SU-DHL-6 (cell line): ENCODE measurements at regions not wholly inside any gene's neighbourhood (a gene's known extent, or its start where the extent isn't known, plus 50 kb on each side); places are given as distances from the start of the nearest gene placed in this dataset.

ENCODE experiments used
- H2AFZ ChIP-seq: fragments of 200-600 bp; sonication (generic); 2 replicates; pipeline ENCODE4 v1.6.1; 2014; ENCODE audit warnings: low read depth, mild to moderate bottlenecking, moderate library complexity, mixed read lengths, antibody characterized with exemption, low read length; ENCODE audit not compliant: severe bottlenecking
- H3F3A ChIP-seq: fragments of 200-600 bp; shearing (Covaris generic); 2 replicates; pipeline ENCODE4 v1.6.0; 2016; ENCODE audit warnings: antibody characterized with exemption, mild to moderate bottlenecking; ENCODE audit not compliant: insufficient read depth
- H3K27ac ChIP-seq: fragments of 200-600 bp; sonication (generic); 2 replicates; pipeline ENCODE4 v1.5.1; 2016; ENCODE audit warnings: low read depth, mild to moderate bottlenecking, low read length, moderate library complexity, mixed read lengths
- H3K27me3 ChIP-seq: fragments of 200-600 bp; sonication (generic), shearing (Covaris generic); 2 replicates; pipeline ENCODE4 v1.6.0; 2014; ENCODE audit warnings: mild to moderate bottlenecking, low read length
- H3K36me3 ChIP-seq: fragments of 200-600 bp; sonication (generic); 2 replicates; pipeline ENCODE4 v1.6.1; 2014; ENCODE audit warnings: mild to moderate bottlenecking, low read length, mixed read lengths
- H3K4me2 ChIP-seq: fragments of 300-600, 200-600 bp; shearing (Covaris generic), sonication (generic); 2 replicates; pipeline ENCODE4 v1.6.0; 2014; ENCODE audit warnings: low read length, low read depth, mild to moderate bottlenecking; ENCODE audit not compliant: poor library complexity, severe bottlenecking
- H3K4me3 ChIP-seq: fragments of 200-600 bp; sonication (generic); 2 replicates; pipeline ENCODE4 v1.5.1; 2014; ENCODE audit warnings: antibody characterized with exemption, low read length, mild to moderate bottlenecking, mixed read lengths; ENCODE audit not compliant: insufficient read depth, poor library complexity, severe bottlenecking
- H3K79me2 ChIP-seq: fragments of 200-600 bp; sonication (generic); 2 replicates; pipeline ENCODE4 v1.6.1; 2014; ENCODE audit warnings: mild to moderate bottlenecking, low read length, moderate library complexity; ENCODE audit not compliant: insufficient read depth
- H3K9ac ChIP-seq: fragments of 200-600 bp; sonication (generic); 2 replicates; pipeline ENCODE4 v1.7.0; 2014; ENCODE audit warnings: mild to moderate bottlenecking, low read length
- H3K9me2 ChIP-seq: fragments of 200-600 bp; sonication (generic); replicated peaks from 2 replicates; pipeline ENCODE4 v1.6.1; 2014; ENCODE audit warnings: low read length; ENCODE audit not compliant: insufficient read depth
- H3K9me3 ChIP-seq: fragments of 200-600 bp; sonication (generic); 2 replicates; pipeline ENCODE4 v1.6.1; 2014; ENCODE audit warnings: low read length, mixed read lengths; ENCODE audit not compliant: insufficient read depth
- H4K20me1 ChIP-seq: fragments of 200-600 bp; sonication (generic); 2 replicates; pipeline ENCODE4 v1.6.1; 2014; ENCODE audit warnings: low read depth, mild to moderate bottlenecking, antibody characterized with exemption, low read length, moderate library complexity, mixed read lengths
- CTCF ChIP-seq: fragments of 200-600 bp; sonication (generic); IDR thresholded peaks from one replicate; pipeline ENCODE4 v1.5.1; 2017; ENCODE audit warnings: antibody characterized with exemption, mild to moderate bottlenecking, low read length, moderate library complexity; ENCODE audit not compliant: insufficient read depth, poor library complexity, severe bottlenecking
- EZH2phosphoT487 ChIP-seq: fragments of 200-600 bp; sonication (generic), shearing (Covaris generic); conservative IDR thresholded peaks from 2 replicates; pipeline ENCODE4 v1.6.1; 2018; ENCODE audit warnings: mild to moderate bottlenecking, antibody characterized with exemption, low read length, moderate library complexity, mixed read lengths

GRCh38 chr7:25861601-25862260, 290.3 kb upstream of the NFE2L3 start:
- H3K27ac ChIP-seq, result peak overlapping the region; percentile 58
- H3K27me3 ChIP-seq, result no peaks in the 10 kb centered on the region
- no peaks in the 10 kb centered on the region for H4K20me1 ChIP-seq
- H3K4me3 ChIP-seq, result peak overlapping the region; percentile 63
- H3K9me2 ChIP-seq, result no peaks in the 10 kb centered on the region
- H2AFZ ChIP-seq, result peak overlapping the region; percentile 47
- H3K36me3 ChIP-seq, result peaks cover 5% of the 10 kb centered on the region; the same call in 1 of the 2 replicates
- H3K79me2 ChIP-seq, result no peaks in the 10 kb centered on the region
- H3K9me3 ChIP-seq, result peaks cover 4% of the 10 kb centered on the region; the same call in 1 of the 2 replicates
- TF ChIP-seq EZH2phosphoT487 (no peak), CTCF (no peak)
- H3K9ac ChIP-seq, result peak overlapping the region; percentile 57
- peak overlapping the region; percentile 81 for H3K4me2 ChIP-seq
- H3F3A ChIP-seq, result peaks cover 34% of the 10 kb centered on the region

- H3K9me3 ChIP-seq, result peaks cover 4% of the 10 kb centered on the region; the same call in 1 of the 2 replicates
- peak overlapping the region; percentile 58 for H3K27ac ChIP-seq
- H3K4me2 ChIP-seq, result peak overlapping the region; percentile 81
- no peak for TF ChIP-seq EZH2phosphoT487
- H4K20me1 ChIP-seq, result no peaks in the 10 kb centered on the region
- H3K4me3 ChIP-seq, result peak overlapping the region; percentile 63
- peaks cover 5% of the 10 kb centered on the region; the same call in 1 of the 2 replicates for H3K36me3 ChIP-seq
- peaks cover 34% of the 10 kb centered on the region for H3F3A ChIP-seq
- peak overlapping the region; percentile 57 for H3K9ac ChIP-seq
- H3K79me2 ChIP-seq, result no peaks in the 10 kb centered on the region
- no peaks in the 10 kb centered on the region for H3K9me2 ChIP-seq
- H2AFZ ChIP-seq, result peak overlapping the region; percentile 76
- no peaks in the 10 kb centered on the region for H3K27me3 ChIP-seq
Measured at GRCh38 chr7:25862261-25863004, 289.6 kb upstream of the NFE2L3 start.

- H3K9me3 ChIP-seq, result no peaks in the 10 kb centered on the region
- H3K9me2 ChIP-seq, result no peaks in the 10 kb centered on the region
- H4K20me1 ChIP-seq, result no peaks in the 10 kb centered on the region
- TF ChIP-seq CTCF (no peak), EZH2phosphoT487 (no peak)
- peak overlapping the region; percentile 44 for H3K4me3 ChIP-seq
- peaks cover 34% of the 10 kb centered on the region for H3F3A ChIP-seq
- H2AFZ ChIP-seq, result peak overlapping the region; percentile 76
- peak overlapping the region; percentile 29 for H3K9ac ChIP-seq
- peak overlapping the region; percentile 75 for H3K4me2 ChIP-seq
- H3K79me2 ChIP-seq, result no peaks in the 10 kb centered on the region
- H3K36me3 ChIP-seq, result peaks cover 5% of the 10 kb centered on the region; the same call in 1 of the 2 replicates
- peak overlapping the region; percentile 53 for H3K27ac ChIP-seq
- H3K27me3 ChIP-seq, result no peaks in the 10 kb centered on the region
Measured at GRCh38 chr7:25863005-25863728, 288.8 kb upstream of the NFE2L3 start.
